ENCODE measurements at regions not wholly inside any gene's neighbourhood (a gene's known extent, or its start where the extent isn't known, plus 50 kb on each side); places are given as distances from the start of the nearest gene placed in this dataset.

DNA sequence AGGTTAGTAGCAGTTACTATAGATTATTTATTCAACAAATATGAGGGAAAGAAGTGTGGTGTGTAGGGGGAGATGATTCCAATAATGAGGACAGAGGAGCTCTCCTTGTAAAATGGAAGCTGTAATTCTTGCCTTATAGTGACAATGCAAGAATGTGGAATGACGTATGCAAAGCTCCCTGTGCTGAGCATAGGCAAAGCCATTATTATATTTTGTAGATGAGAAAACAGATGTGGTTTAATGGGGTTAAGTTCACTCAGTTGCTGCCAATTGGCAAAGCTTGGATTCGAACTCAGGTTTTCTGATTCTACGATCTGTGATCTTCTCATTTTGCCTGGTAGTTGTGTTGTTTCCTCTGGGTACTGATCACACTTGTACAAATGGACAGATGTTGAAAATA, 153.3 kb downstream of the LSMEM1 start:
- TF ChIP-seq, protein P1, sequence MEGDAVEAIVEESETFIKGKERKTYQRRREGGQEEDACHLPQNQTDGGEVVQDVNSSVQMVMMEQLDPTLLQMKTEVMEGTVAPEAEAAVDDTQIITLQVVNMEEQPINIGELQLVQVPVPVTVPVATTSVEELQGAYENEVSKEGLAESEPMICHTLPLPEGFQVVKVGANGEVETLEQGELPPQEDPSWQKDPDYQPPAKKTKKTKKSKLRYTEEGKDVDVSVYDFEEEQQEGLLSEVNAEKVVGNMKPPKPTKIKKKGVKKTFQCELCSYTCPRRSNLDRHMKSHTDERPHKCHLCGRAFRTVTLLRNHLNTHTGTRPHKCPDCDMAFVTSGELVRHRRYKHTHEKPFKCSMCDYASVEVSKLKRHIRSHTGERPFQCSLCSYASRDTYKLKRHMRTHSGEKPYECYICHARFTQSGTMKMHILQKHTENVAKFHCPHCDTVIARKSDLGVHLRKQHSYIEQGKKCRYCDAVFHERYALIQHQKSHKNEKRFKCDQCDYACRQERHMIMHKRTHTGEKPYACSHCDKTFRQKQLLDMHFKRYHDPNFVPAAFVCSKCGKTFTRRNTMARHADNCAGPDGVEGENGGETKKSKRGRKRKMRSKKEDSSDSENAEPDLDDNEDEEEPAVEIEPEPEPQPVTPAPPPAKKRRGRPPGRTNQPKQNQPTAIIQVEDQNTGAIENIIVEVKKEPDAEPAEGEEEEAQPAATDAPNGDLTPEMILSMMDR (IDR thresholded peaks at IDR 0.05) = no peak
- TF ChIP-seq EP300 (IDR thresholded peaks at IDR 0.05) (no peak), POLR2A (IDR thresholded peaks at IDR 0.05) (no peak)

Measured in suprapubic skin (tissue), 3 donors.